Gastroesophageal sphincter (tissue), 4 donors: ENCODE measurements at regions not wholly inside any gene's neighbourhood (a gene's known extent, or its start where the extent isn't known, plus 50 kb on each side); places are given as distances from the start of the nearest gene placed in this dataset.

Source experiments
- ATAC-seq: fragments of 150-250 bp; one replicate; pipeline ENCODE4 v1.9.1; 2016; ENCODE audit warnings: mild to moderate bottlenecking, moderate library complexity
- H3K27ac ChIP-seq, 4 donors: fragments of 200-600 bp; sonication (generic) in 3 of 4; 1 replicate in 3 of 4; 2 replicates in 1 of 4; pipeline ENCODE4 v1.5.1; 2016 to 2019
- H3K27me3 ChIP-seq: fragments of 200-600 bp; sonication (generic); one replicate; pipeline ENCODE4 v1.5.1; 2019
- H3K36me3 ChIP-seq, 2 donors: fragments of 200-600 bp; sonication (generic); one replicate each; pipeline ENCODE4 v1.5.1; 2019; ENCODE audit warnings: control low read depth in 1 of 2
- H3K4me1 ChIP-seq, 3 donors: fragments of 200-600 bp; sonication (generic); 1 replicate in 2 of 3; 2 replicates in 1 of 3; pipeline ENCODE4 v1.5.1; 2016 to 2019; ENCODE audit warnings: control low read depth in 2 of 3
- H3K4me3 ChIP-seq, 2 donors: fragments of 200-600 bp; sonication (generic); one replicate each; pipeline ENCODE4 v1.5.1; 2019; ENCODE audit warnings: mild to moderate bottlenecking in 1 of 2, moderate library complexity in 1 of 2
- H3K9me3 ChIP-seq, 3 donors: fragments of 200-600 bp; sonication (generic); one replicate each; pipeline ENCODE4 v1.5.1; 2017 to 2019; ENCODE audit warnings: control low read depth in 2 of 3
- CTCF ChIP-seq, 4 experiments: fragments of 200-600 bp in 2 of 4; fragments of 450-650 bp in 2 of 4; sonication (generic) in 1 of 4; IDR thresholded peaks; one replicate each; pipeline ENCODE4 v1.5.1; 2017 to 2019; ENCODE audit warnings: antibody characterized with exemption in 4 of 4, mild to moderate bottlenecking in 2 of 4, moderate library complexity in 2 of 4
- EP300 ChIP-seq: sonication (generic); formaldehyde crosslinking; IDR thresholded peaks from one replicate; pipeline ENCODE4 v1.6.1; 2017; ENCODE audit warnings: antibody characterized with exemption, mild to moderate bottlenecking
- POLR2A ChIP-seq, 2 donors: fragments of 450-650 bp; IDR thresholded peaks; one replicate each; pipeline ENCODE4 v1.6.1; 2017; ENCODE audit warnings: antibody characterized with exemption in 2 of 2, mild to moderate bottlenecking in 2 of 2, moderate library complexity in 1 of 2
- POLR2AphosphoS5 ChIP-seq: sonication (generic); formaldehyde crosslinking; IDR thresholded peaks from one replicate; pipeline ENCODE4 v1.6.1; 2017; ENCODE audit warnings: antibody characterized with exemption
- WGBS, 2 donors: methylation state at CpG; one replicate each; pipeline ENCODE4 v1.1.5; 2018; ENCODE audit warnings: low coverage in 1 of 2; 5-methylcytosine and 5-hydroxymethylcytosine counted together

- Histone ChIP-seq H3K36me3 (no peaks in the 10 kb centered on the region), H3K4me1 (no peaks in the 10 kb centered on the region), H3K27ac (no peak overlapping the region), H3K4me3 (no peak overlapping the region), H3K9me3 (no peaks in the 10 kb centered on the region), H3K27me3 (no peaks in the 10 kb centered on the region)
- WGBS, 2 donors = 65 to 71% methylated on average over 5 to 9 of the region's 9 CpGs
- TF ChIP-seq POLR2A (IDR thresholded peaks at IDR 0.05) = no peak
- TF ChIP-seq EP300 = no peak
- no peak for TF ChIP-seq CTCF (IDR thresholded peaks at IDR 0.05)
- TF ChIP-seq POLR2AphosphoS5 = no peak
- ATAC-seq = no peak
Observed at GRCh38 chr5:62719061-62719720, 140.6 kb downstream of the LRRC70 start.

- no peak for ATAC-seq
- TF ChIP-seq CTCF (IDR thresholded peaks at IDR 0.05) (no peak), POLR2AphosphoS5 (no peak), EP300 (no peak), POLR2A (IDR thresholded peaks at IDR 0.05) (no peak)
- Histone ChIP-seq H3K4me1 (no peaks in the 10 kb centered on the region), H3K9me3 (no peaks in the 10 kb centered on the region), H3K27ac (no peak overlapping the region), H3K4me3 (no peak overlapping the region), H3K27me3 (no peaks in the 10 kb centered on the region), H3K36me3 (no peaks in the 10 kb centered on the region)
- WGBS, 2 donors = 90 to 92% methylated on average over 1 of the region's 2 CpGs
Observed at GRCh38 chr5:62718324-62718723, 139.7 kb downstream of the LRRC70 start.

- no peaks in the 10 kb centered on the region for H3K27me3 ChIP-seq
- no peaks in the 10 kb centered on the region for H3K36me3 ChIP-seq
- no peak for TF ChIP-seq EP300
- H3K9me3 ChIP-seq = no peaks in the 10 kb centered on the region
- no peak overlapping the region for H3K27ac ChIP-seq
- ATAC-seq = no peak
- H3K4me3 ChIP-seq = no peak overlapping the region
- no peaks in the 10 kb centered on the region for H3K4me1 ChIP-seq
- WGBS, 2 donors = 41 to 56% methylated on average over 2 of the region's 2 CpGs
Observed at GRCh38 chr5:62717301-62717933, 138.8 kb downstream of the LRRC70 start.

GRCh38 chr5:62714296-62714695, 135.7 kb downstream of the LRRC70 start:
- Histone ChIP-seq H3K27ac (no peak overlapping the region), H3K27me3 (no peaks in the 10 kb centered on the region), H3K36me3 (no peaks in the 10 kb centered on the region), H3K9me3 (no peaks in the 10 kb centered on the region), H3K4me1 (no peaks in the 10 kb centered on the region), H3K4me3 (no peak overlapping the region)
- ATAC-seq = no peak
- WGBS, 2 donors = 50 to 53% methylated on average over 2 of the region's 2 CpGs
- TF ChIP-seq POLR2AphosphoS5 (no peak), CTCF (IDR thresholded peaks at IDR 0.05) (no peak), POLR2A (IDR thresholded peaks at IDR 0.05) (no peak), EP300 (no peak)

- no peak for TF ChIP-seq CTCF (IDR thresholded peaks at IDR 0.05)
- TF ChIP-seq POLR2A (IDR thresholded peaks at IDR 0.05) = no peak
- no peak for TF ChIP-seq POLR2AphosphoS5
- no peak for TF ChIP-seq EP300
- Histone ChIP-seq H3K27ac (no peak overlapping the region), H3K36me3 (no peaks in the 10 kb centered on the region), H3K4me1 (no peaks in the 10 kb centered on the region), H3K27me3 (no peaks in the 10 kb centered on the region), H3K9me3 (peaks cover 0 to 10% (median 0%) of the 10 kb centered on the region in 3 donors), H3K4me3 (no peak overlapping the region)
- no peak for ATAC-seq
- WGBS, 2 donors = 73 to 75% methylated on average over 1 of the region's 1 CpG
Observed at GRCh38 chr5:62708481-62709325, 130.1 kb downstream of the LRRC70 start.
